NK-92 treated with Interleukin-12 subunit alpha and Interleukin-12 subunit beta, amount 100 ng/mL, for 24 hours (cell line): ENCODE measurements at regions not wholly inside any gene's neighbourhood (a gene's known extent, or its start where the extent isn't known, plus 50 kb on each side); places are given as distances from the start of the nearest gene placed in this dataset.

Experiments
- DNase-seq: peaks from one replicate; lab custom pipeline; 2025; lab: John Stamatoyannopoulos, UW

DNA sequence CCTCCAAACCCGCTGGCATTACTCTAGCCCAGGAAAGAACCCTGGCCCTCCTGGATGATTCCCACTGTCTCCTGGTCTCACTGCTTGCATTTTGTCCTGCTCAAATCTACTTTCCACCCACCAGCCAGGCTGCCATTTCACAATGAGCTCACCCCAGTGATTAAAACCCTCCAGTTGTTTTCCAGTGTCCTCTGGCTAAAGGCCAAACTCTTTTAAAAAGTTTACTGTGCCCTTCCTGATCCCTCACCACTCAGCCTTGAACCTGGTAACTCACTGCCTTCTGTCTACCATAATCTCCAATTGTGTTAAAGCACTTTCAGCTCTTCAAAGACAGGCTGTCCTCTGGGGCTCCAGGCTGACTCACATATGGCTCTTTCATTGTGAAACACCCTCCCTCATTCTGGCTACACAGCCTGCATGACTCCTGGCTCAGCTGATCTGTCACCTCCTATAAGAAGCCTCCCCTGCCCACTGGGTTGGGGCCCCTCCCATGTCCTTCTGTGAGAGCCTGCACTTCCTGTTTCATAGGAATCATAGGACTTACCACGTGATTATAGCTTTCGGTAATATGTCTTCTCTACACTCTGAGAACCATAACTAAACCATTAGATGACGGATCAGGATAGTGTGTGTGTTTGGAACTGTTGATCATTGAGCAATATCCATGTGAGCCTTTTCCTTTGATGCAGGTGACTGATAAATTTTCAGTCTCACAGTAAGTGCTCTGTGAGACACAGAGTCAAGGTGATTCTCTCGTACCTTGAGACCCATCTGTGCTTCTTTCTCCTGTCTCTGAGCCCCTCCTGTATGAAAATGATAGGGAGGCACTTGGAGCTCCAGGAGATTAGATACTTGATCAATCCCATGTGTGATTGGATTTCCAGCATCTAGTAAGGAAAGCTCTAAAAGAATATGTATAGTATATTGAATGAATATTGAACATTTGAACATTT lies 590.8 kb upstream of the ID2 start:
- peak; percentile 16 for DNase-seq

DNA sequence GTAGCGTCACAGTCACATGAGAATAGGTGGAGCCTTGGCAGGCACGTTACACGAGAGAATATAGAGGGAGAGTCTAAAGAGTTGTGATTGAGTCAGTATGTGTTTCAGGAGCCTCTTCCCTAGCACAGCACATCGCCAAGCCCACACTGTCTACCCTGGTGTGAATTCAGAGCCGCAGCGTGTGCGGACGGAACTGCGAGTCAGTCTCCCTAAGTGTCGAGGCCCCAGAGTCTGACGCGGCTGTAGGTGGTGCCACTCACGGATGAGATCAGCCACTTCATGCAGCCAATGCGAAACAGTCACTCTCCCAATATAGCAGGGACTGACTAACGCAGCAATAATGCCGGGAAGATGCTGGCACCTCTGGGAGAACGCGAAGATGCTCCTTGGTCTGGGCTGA lies 587.3 kb upstream of the ID2 start:
- no peak for DNase-seq

DNA sequence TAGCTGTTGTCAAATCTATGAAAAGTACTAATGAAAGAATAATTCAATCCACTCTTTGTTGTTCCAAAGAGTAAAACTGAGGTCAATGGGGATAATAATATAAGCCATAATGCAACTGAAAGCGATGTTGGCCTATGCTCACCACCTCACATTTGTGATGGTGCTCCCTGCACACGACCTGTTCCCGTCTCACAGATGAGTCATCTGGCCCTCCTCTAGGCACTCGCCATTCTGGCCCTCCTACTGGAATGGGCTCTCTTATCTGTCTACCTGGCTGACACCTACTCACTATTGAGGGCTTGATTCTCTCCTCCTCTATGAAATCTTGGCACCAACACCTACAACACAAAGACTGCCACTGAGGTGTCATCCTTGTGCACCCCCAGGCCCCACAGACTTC lies 585.9 kb upstream of the ID2 start:
- no peak for DNase-seq

DNA sequence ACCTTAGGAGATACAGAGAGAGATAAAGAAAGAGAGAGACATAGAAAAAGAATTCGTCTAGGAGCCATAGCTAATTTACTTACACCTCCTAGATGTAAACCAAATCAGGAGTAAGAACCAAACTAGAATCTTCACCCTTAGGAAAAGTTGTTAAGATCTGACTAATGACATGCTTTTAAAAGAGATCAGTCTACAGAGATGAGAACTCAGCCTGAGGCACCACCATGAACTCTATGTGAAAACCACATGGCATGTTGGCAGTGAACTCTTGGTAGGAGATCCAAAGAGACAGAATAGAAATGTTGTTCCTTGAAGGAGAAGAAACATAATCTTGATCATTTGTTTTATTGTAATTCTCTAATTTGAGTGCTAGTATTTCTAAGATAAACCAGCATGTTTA lies 585.4 kb upstream of the ID2 start:
- no peak for DNase-seq

DNA sequence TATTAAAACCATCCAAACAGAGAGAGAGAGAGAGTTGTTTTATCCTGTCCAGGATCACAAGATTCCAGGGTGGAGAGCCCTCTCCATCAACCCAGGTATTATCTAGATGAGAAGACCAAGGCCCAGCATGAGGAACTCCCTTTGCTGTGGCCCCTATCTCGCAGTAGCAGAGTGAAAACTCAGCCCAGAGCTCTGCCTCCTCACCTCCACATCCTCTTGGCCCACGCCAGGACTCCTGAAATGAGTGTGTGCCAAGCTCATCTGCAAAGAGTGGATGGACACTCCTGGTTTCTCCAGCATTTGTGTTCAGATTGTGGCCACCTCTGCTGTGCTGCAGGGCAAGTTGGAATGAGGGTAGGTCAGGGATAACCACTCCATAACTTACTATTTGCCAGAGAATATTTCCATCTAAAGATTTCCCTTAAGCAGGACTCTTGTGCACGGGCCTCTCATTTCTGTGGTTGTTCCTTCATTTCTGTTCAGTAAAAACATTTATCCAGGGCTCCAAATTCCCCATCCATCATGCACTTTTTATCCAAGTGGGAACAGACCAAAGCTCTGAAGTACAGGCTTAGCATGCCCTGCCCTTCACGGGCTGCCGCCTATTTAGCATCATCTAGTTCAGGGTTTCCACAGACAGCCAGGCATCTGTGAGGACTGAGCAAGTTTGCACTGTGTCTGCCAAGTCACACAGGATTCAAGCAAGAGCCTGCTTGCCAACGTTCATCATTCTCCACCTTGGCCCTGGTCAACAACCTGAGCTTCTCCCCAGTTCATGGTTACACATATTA lies 583.2 kb upstream of the ID2 start:
- no peak for DNase-seq

DNA sequence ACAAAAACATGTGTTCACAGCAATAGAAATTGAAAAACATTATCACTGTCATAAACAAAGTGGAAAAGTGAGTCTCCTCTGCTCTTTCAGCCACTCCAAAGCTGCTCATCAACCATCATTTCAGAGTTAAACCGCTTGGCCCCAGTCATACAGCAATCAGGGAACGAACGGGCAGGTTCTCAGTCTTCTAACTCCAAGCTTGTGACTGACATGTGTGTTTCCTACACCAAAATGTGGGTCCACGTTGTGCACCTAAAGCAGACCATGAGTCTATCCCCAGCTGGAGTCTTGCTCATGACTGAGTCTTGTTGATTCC lies 582.6 kb upstream of the ID2 start:
- DNase-seq, result no peak

DNA sequence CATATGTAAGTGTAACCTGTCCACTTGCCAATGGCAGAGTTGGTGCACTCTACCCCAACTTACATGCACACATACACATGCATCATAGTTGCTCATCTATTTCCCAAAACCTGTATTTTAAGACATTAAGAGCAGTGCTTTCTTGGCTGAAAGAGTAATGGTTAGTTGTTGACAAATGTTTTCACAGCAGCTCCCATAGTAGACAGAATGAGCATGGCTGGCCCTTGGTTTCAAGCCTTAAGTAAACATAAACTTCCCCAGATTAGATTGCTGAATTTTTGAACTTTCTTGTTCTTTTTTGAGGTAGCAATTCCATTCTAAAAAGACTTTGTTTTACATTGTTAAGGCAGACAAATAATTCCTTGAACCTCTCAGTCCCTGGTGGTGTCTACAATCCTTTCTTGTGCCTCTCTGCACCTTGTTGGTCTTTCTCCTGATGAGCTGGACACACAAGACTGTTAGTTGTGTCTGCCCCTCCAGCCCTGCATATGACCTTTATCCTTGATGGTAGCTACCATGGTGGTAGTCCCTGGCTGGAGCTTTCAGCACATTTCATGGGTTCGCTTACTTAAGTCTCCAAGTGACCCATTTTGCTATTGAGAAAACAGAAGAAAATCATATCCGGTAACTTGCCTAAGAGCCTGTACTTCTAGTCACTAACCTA lies 580.1 kb upstream of the ID2 start:
- DNase-seq, result no peak

DNA sequence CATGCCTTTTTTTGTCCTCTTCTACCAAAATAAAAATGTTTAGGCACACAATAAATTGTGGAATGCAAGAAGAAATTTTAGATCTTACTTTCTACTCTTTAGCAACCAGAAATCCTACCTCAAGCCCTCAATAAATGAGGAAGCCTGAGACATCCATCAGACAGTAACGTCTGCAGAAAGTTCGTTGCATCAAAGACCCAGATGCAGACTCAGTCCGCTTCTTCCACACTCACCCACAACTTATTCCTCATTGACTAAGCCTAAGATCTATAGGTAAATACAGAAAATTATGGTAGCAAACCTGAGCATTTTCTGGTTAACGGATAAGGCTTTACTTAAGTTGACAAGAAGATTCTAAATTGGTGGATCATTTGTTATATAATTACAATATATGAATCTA lies 579.4 kb upstream of the ID2 start:
- no peak for DNase-seq

DNA sequence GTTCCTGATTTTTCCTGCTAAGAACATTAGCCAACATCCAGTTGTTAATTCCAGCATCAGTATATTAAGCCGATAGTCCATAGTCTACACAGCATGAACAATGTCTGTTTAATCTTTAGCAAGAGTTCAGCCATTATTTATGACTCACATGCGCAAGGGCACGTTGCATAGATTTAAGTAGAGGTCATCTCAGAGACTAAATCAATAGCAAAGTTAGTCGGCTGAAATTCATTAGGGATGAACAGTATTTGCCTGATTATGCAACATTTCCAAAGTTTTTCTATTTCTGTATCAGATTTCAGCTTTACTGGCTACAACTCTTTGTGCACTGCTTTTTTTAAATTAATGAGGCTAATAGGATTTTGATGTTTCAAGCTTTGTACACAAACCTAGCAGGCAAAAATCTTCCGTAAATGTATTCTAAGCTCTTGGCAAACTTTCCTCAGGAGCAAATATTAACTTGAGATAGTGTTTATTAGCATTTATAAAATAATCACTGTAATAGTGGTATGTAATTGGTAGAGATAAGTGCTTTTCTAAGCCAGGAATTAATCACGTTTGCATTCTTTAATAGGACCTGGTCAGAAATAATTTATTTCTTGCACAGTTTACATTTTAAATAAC lies 578.7 kb upstream of the ID2 start:
- no peak for DNase-seq

DNA sequence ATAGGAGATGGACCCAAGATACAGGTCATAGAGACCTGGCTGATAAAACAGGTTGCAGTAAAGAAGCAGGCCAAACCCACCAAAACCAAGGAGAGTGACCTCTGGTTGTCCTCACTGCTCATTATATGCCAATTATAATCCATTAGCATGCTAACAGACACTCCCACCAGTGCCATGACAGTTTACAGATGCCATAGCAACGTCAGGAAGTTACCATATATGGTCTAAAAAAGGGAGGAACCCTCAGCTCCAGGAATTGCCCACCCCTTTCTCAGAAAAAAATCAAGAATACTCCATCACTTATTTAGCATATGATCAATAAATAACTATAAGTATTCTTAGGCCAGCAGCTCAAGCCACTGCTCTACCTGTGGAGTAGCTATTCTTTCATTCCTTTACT lies 574.7 kb upstream of the ID2 start:
- DNase-seq, result no peak

DNA sequence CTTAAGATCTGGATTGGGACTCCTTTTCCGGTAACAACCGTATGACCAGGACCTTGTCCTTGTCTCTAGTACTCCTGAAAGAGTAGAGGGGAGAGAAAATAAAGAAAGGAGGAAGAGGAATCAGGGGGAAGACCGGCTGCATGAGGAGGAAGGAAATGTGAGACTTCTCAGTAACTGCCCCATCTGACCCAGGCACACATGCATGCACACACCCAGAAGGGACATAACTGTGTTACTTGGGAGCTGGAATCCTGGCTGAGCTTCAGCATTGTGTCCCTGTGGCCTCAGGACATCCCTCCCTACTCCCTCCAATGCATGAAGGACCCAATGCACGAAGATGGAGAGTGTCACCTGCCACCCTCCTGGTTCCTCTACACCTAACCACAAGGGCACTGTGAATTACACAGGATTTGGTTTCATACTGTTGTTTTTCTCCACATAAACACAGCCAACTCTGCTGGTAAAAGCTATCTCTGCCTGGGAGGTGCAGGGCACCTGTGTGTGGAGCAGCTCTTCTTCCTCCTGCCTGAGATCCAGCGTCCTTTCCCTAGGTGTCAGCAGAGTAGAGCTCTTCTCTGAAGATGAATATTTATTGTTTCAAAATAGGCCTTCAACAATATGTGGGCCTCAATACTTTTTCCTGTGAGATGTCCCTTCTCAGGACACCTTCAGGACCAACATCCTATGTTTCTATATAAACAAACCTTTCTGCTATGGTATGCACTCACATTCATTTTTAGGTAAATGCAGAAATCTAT lies 574.1 kb upstream of the ID2 start:
- no peak for DNase-seq

DNA sequence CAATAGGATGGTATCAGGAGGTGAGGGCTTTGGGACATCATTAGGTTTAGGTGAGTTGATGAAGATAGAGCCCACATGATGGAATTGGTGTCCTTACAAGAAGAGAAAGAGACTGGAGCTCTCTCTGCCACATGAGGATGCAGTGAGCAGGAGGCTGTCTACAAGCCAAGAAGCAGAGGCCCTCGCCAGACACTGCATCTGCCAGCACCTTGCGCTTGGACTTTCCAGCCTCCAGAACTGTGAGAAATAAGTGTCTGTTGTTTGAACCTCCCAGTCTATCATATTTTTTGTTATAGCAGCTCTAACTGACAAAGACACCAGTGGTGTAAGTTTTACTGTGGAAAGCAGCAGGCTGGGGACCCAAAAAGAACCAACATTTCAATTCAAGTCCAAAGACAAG lies 571.1 kb upstream of the ID2 start:
- DNase-seq, result no peak

DNA sequence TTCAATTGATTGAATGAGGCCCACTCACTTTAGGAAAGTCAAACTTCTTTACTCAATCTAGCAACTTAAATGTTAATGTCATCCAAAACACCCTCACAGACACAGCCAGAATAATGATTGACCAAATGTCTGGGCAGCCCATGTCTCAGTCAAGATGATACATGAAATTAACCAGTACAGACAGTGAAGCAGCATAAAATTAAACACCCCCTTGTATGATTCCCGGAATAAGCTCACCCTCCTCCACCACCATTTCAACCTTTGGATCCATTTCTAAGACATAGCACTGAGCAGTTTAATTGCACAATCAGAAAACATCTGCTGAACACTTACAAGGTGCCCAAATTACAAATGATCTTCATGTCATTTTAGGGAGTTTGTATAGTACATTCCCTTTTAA lies 570.7 kb upstream of the ID2 start:
- no peak for DNase-seq

DNA sequence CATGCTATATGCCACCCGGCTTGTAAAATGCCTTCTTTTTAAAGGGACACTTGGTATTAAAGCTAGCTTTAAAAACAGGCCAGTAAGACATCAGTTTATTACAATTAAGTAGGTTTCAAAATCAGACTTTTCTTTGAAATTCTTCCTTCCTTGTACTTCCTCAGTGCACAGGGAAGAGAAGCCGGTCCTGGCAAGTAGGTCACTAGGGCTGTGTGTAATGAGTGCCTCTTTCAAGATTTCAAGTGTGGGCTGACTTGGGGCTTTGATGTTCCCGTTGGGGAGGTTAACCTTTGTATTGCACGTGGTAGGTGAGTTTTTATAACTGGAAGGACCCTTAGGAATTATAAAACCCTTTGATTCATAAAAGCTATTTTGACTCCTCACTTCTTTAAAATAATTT lies 566.4 kb upstream of the ID2 start:
- no peak for DNase-seq

DNA sequence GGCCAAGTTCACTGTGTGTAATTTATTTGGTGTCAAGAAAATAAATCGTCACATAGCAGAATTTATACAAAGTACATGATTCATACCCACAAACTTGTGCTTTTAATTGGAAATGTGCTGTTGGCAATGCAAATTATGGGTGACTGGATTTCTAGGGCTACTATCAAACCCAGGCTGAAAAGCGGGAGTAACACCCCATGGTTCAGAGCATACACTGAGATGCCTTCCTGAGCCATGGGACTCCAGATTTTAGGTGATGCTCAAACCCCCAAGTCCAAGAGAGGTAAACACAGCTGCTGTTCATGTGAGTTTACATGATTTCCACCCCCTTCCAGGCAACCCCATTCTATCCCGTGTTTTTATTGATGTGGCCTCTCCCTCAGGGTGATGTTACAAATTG lies 565.9 kb upstream of the ID2 start:
- no peak for DNase-seq

DNA sequence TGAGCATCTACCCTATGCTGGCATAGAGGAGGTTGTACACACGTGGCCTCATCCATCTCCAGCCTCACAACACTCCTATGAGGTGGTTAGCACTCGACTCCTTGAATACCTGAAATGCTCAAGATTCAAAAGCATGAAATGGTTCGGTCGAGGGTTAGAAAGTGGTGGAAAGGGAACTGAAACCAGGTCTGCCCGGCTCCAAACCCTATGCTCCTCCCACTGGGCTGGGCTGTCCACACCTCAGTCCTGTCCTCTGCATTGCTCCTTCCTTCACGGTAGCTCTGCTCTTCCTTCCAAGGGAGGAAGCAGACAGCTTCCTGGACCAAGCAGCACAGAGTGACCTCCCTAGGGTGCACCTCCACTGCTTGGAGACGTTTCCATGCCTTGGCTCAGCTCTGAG lies 565.2 kb upstream of the ID2 start:
- DNase-seq, result no peak

DNA sequence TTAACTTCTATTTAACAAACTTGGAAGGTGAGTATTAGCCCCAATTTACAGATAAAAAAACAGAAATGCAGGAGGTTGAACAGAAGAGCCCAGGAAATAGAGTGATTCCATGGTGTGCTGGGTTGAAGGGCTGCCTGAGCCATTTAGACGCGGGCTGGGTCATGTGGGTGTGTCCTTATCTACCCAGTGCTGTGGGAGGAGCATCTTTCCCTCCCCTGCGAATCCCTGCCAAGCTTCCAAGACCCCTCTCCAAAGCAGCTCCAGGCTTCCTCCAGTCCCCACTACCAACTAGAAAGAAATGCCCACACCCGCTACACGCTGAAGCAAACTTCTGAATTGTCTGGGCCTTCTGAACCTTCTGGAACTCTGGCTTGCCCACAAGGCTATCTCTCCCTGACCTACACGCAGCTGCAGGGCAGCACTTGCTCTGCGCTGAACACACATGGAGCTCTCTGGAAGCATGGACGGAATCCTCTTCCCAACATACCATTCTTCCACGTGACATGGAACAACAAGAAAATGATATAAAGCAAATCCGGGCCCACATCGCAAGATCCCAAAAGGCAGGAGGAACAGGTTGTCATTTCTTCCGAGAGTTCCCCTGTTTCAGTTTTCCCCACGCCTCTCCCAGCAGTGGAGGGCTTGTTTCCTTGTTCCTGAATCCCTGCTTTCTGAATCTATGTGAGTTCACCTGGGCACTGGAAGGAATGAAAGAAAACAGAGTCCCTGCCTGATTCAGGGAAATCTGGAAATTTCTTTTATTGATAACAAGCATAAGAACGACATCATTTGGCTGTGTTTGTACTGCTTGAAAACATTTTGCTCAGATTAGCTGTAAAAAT lies 562.7 kb upstream of the ID2 start:
- DNase-seq, result no peak

DNA sequence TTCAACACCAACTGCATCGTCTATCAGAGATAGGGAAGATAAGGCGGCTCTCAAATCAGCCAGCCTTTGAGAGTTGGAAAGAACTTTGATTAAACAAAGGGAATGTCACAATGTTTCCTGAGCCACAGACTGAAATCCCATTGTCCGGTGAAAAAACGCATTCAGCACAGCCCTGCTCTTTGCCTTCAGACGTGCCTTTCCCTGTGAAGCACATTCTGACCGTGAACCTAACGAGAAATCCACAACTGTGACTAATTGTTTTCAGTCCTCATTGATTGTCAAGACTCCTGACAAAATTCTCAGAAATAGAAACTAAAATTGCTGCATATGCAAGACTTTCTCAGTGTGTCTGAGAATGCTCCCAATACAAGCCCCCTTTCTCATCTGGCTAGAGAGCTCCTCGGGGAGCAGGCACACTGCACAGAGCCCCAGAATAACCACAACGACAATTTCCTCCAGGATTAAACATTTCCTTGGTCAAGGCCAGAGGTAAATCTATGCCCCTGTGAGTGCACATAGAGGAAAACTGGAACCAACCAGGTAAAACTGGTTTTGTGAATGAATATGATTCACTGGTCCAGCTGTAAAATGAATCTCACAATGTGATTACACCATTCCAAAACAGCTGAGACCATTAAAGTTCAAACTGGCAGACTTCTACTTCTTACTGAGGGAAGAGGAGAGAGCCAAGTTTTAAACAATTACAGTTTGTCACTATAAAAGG lies 561.9 kb upstream of the ID2 start:
- no peak for DNase-seq

DNA sequence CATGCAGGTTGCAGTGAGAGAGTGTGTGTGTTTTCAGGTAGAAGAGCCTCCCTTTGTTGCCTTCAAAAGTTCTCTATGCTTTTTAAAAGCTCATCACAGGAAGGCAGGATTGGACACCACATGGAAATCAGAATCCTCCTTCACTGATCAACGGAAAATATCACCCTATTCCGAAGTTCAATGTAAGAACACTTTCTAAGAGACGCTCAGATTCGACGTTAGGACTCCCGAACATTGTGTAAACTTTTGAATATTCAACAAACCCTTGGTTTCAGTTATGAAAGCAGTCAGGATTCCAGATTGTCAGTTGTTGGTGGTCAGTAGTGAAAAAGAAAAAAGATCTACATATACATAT lies 561.4 kb upstream of the ID2 start:
- no peak for DNase-seq
